ENCODE measurements at regions not wholly inside any gene's neighbourhood (a gene's known extent, or its start where the extent isn't known, plus 50 kb on each side); places are given as distances from the start of the nearest gene placed in this dataset.

DNA sequence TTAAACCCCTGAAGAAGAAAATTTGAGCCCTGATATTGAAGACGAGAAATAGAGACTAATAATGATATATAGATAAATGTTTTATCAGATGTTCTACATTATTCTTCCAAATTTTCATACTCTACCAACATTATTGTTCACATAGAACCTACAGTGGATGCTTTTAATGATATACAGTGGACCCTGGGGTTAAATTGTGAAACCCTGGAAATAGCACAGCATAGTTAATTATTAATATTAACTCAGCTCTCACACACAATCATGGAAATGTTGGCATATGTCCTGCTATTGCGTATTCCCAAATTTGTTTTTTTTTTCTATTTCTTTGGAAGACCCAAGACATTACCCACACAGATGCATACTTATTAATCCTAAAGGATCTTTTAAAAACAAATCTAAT, 579.9 kb downstream of the CCDC85A start:
- H3K79me2 ChIP-seq (ENCODE audit: low read depth) = no peaks in the 10 kb centered on the region
- Mint-ChIP-seq H3K27me3 (ENCODE audit: insufficient read depth, low read depth) (no peaks in the 10 kb centered on the region), H3K4me3 (no peak overlapping the region), H3K9me3 (peaks cover 4% of the 10 kb centered on the region), H3K27ac (no peak overlapping the region), H3K36me3 (no peaks in the 10 kb centered on the region), H3K4me1 (no peaks in the 10 kb centered on the region)
- H2AFZ ChIP-seq (replicated peaks) = no peak overlapping the region
- H3K9me3 ChIP-seq (ENCODE audit: low read depth) = no peaks in the 10 kb centered on the region
- no peak overlapping the region for H3K27ac ChIP-seq
- TF ChIP-seq EZH2 (IDR thresholded peaks at IDR 0.05) (no peak), CTCF (IDR thresholded peaks at IDR 0.05) (no peak), EZH2phosphoT487 (IDR thresholded peaks at IDR 0.05) (no peak)
- no peaks in the 10 kb centered on the region for H3K4me1 ChIP-seq
- no peak overlapping the region for H3K4me2 ChIP-seq
- no peaks in the 10 kb centered on the region for H3K36me3 ChIP-seq
- no peak overlapping the region for H3K9ac ChIP-seq
- DNase-seq (ENCODE audit: low spot score) = no peak
- H3K27me3 ChIP-seq = no peaks in the 10 kb centered on the region
- H3F3A ChIP-seq (ENCODE audit: low read depth) = no peaks in the 10 kb centered on the region
- no peaks in the 10 kb centered on the region for H4K20me1 ChIP-seq (ENCODE audit: low read depth)
- H3K4me3 ChIP-seq = no peak overlapping the region

- H3K27ac ChIP-seq = no peak overlapping the region
- H3K27me3 Mint-ChIP-seq (ENCODE audit: insufficient read depth, low read depth) = no peaks in the 10 kb centered on the region
- no peak for DNase-seq (ENCODE audit: low spot score)
- H4K20me1 ChIP-seq (ENCODE audit: low read depth) = no peaks in the 10 kb centered on the region
- no peak overlapping the region for H3K4me2 ChIP-seq
- no peak overlapping the region for H3K27ac Mint-ChIP-seq
- H2AFZ ChIP-seq (replicated peaks) = no peak overlapping the region
- no peak overlapping the region for H3K4me3 ChIP-seq
- H3K9me3 Mint-ChIP-seq = no peaks in the 10 kb centered on the region
- peaks cover 3% of the 10 kb centered on the region for H3K9me3 ChIP-seq (ENCODE audit: low read depth)
- no peaks in the 10 kb centered on the region for H3K36me3 ChIP-seq
- no peaks in the 10 kb centered on the region for H3K4me1 ChIP-seq
- no peak overlapping the region for H3K4me3 Mint-ChIP-seq
- H3K79me2 ChIP-seq (ENCODE audit: low read depth) = no peaks in the 10 kb centered on the region
- H3K27me3 ChIP-seq = no peaks in the 10 kb centered on the region
- no peaks in the 10 kb centered on the region for H3F3A ChIP-seq (ENCODE audit: low read depth)
- H3K36me3 Mint-ChIP-seq = no peaks in the 10 kb centered on the region
- H3K9ac ChIP-seq = no peak overlapping the region
- TF ChIP-seq EZH2phosphoT487 (IDR thresholded peaks at IDR 0.05) (no peak), EZH2 (IDR thresholded peaks at IDR 0.05) (no peak), CTCF (IDR thresholded peaks at IDR 0.05) (no peak)
- no peaks in the 10 kb centered on the region for H3K4me1 Mint-ChIP-seq
These were observed 585.2 kb downstream of the CCDC85A start for GRCh38 chr2:56768973-56769372.

- H3K36me3 ChIP-seq = no peaks in the 10 kb centered on the region
- Mint-ChIP-seq H3K27ac (no peak overlapping the region), H3K4me3 (no peak overlapping the region), H3K4me1 (no peaks in the 10 kb centered on the region), H3K36me3 (no peaks in the 10 kb centered on the region), H3K27me3 (ENCODE audit: insufficient read depth, low read depth) (no peaks in the 10 kb centered on the region), H3K9me3 (no peaks in the 10 kb centered on the region)
- H3K27ac ChIP-seq = no peak overlapping the region
- no peak overlapping the region for H2AFZ ChIP-seq (replicated peaks)
- H3K4me1 ChIP-seq = no peaks in the 10 kb centered on the region
- H3F3A ChIP-seq (ENCODE audit: low read depth) = no peaks in the 10 kb centered on the region
- H3K79me2 ChIP-seq (ENCODE audit: low read depth) = no peaks in the 10 kb centered on the region
- TF ChIP-seq EZH2 (IDR thresholded peaks at IDR 0.05) (no peak), EZH2phosphoT487 (IDR thresholded peaks at IDR 0.05) (no peak), CTCF (IDR thresholded peaks at IDR 0.05) (no peak)
- no peak overlapping the region for H3K4me3 ChIP-seq
- no peak overlapping the region for H3K9ac ChIP-seq
- no peak overlapping the region for H3K4me2 ChIP-seq
- H3K27me3 ChIP-seq = no peaks in the 10 kb centered on the region
- H3K9me3 ChIP-seq (ENCODE audit: low read depth) = peaks cover 3% of the 10 kb centered on the region
- no peaks in the 10 kb centered on the region for H4K20me1 ChIP-seq (ENCODE audit: low read depth)
- no peak for DNase-seq (ENCODE audit: low spot score)
These were observed 586.7 kb downstream of the CCDC85A start for GRCh38 chr2:56770490-56770889.

GRCh38 chr2:56784046-56784445, 600.3 kb downstream of the CCDC85A start:
- H3K36me3 Mint-ChIP-seq = no peaks in the 10 kb centered on the region
- no peaks in the 10 kb centered on the region for H3K27me3 Mint-ChIP-seq (ENCODE audit: insufficient read depth, low read depth)
- no peaks in the 10 kb centered on the region for H3K79me2 ChIP-seq (ENCODE audit: low read depth)
- H3K4me3 Mint-ChIP-seq = no peak overlapping the region
- H3K4me1 ChIP-seq = no peaks in the 10 kb centered on the region
- DNase-seq (ENCODE audit: low spot score) = no peak
- H3K4me2 ChIP-seq = no peak overlapping the region
- H3K27me3 ChIP-seq = no peaks in the 10 kb centered on the region
- H3K9ac ChIP-seq = no peak overlapping the region
- no peaks in the 10 kb centered on the region for H4K20me1 ChIP-seq (ENCODE audit: low read depth)
- H3F3A ChIP-seq (ENCODE audit: low read depth) = no peaks in the 10 kb centered on the region
- no peaks in the 10 kb centered on the region for H3K4me1 Mint-ChIP-seq
- no peak overlapping the region for H3K4me3 ChIP-seq
- no peak overlapping the region for H3K27ac ChIP-seq
- no peaks in the 10 kb centered on the region for H3K36me3 ChIP-seq
- no peak overlapping the region for H3K27ac Mint-ChIP-seq
- H3K9me3 ChIP-seq (ENCODE audit: low read depth) = no peaks in the 10 kb centered on the region
- no peaks in the 10 kb centered on the region for H3K9me3 Mint-ChIP-seq
- TF ChIP-seq EZH2 (IDR thresholded peaks at IDR 0.05) = no peak
- TF ChIP-seq CTCF (IDR thresholded peaks at IDR 0.05) = no peak
- no peak for TF ChIP-seq EZH2phosphoT487 (IDR thresholded peaks at IDR 0.05)
- H2AFZ ChIP-seq (replicated peaks) = peak overlapping the region; percentile 74
